ENCODE measurements at regions not wholly inside any gene's neighbourhood (a gene's known extent, or its start where the extent isn't known, plus 50 kb on each side); places are given as distances from the start of the nearest gene placed in this dataset.
"Not testable (repeated sequence)": the region's sequence is repeated elsewhere in the genome, so short reads cannot be mapped to it uniquely, and the experiment has no call there.

DNA sequence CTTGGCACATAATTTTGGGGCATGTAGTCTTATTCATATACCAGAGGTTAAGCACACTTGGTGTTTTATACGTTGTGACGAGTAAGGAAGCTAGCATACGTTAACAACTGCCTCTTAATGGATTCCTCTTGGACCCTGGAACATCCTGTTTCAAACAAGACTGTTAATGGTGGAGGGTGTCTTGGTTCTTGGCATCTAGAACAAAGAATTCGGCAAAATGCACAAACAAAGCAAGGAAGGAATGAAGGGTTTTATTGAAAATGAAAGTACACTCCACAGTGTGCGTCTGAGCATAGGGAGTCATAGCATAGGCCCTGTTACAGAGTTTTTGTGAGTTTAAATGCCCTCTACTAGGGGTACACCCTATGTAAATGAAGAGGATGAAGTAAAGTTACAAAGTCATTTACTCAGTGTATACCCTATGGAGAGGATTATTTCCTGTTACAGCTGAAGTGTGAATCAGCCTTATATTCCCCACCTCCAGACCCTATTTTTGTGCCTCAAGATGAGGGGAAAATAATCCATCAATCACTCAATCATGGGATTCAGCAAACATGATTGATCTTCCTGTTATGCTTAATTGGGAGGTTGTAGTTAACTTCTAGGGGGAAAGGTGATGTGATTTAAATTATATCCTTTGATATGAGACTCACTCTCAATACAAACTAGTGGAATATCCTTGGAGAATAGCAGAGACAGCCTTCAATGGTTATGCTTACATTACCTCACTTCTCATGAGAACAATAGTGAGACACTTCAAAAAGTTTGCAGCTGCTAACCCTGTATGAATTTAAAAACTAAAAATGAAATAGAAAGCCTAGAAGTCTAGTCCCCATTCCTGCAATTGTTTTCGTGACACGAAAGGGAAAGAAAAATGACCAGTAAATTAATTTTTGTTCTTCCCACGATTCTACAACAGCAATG lies 84.9 kb upstream of the MYO10 start:
- Histone ChIP-seq H3K36me3 (ENCODE audit: insufficient read depth in 1 of 2, low read depth in 1 of 2) (no peaks in the 10 kb centered on the region), H3K27me3 (ENCODE audit: insufficient read depth in 3 of 3, low read length in 2 of 3) (no peaks in the 10 kb centered on the region), H3K4me3 (no peak overlapping the region), H3K9me3 (no peaks in the 10 kb centered on the region), H3K4me1 (no peaks in the 10 kb centered on the region), H3K27ac (peak overlapping the region; percentile 27)
- intact Hi-C loops (cut with DNase I): no loop called here
- 64 to 70% (median 67%) methylated on average over 8 of the region's 8 CpGs for WGBS, 3 donors
- no peak for DNase-seq
- TF ChIP-seq, protein P1, sequence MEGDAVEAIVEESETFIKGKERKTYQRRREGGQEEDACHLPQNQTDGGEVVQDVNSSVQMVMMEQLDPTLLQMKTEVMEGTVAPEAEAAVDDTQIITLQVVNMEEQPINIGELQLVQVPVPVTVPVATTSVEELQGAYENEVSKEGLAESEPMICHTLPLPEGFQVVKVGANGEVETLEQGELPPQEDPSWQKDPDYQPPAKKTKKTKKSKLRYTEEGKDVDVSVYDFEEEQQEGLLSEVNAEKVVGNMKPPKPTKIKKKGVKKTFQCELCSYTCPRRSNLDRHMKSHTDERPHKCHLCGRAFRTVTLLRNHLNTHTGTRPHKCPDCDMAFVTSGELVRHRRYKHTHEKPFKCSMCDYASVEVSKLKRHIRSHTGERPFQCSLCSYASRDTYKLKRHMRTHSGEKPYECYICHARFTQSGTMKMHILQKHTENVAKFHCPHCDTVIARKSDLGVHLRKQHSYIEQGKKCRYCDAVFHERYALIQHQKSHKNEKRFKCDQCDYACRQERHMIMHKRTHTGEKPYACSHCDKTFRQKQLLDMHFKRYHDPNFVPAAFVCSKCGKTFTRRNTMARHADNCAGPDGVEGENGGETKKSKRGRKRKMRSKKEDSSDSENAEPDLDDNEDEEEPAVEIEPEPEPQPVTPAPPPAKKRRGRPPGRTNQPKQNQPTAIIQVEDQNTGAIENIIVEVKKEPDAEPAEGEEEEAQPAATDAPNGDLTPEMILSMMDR (IDR thresholded peaks at IDR 0.05): no peak
- no peak for ATAC-seq

DNA sequence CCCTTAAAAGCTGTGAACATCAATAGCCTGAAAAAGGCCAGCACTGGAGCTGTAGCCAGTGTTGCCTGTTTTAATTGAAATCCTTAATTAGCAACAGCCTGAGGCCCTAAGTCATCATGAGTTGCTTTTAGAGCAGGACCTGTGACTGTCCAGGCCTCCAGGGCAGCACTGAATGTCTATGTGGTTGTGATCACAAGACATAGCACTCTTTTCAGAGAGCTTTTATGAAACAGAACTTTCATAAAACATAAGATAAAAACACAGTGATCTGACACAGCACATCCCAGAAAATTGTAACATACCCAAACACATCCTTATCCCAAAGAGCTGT lies 85.5 kb upstream of the MYO10 start:
- H3K9me3 ChIP-seq: no peaks in the 10 kb centered on the region
- ATAC-seq (no peak), DNase-seq (no peak)
- H3K27me3 ChIP-seq (ENCODE audit: insufficient read depth in 3 of 3, low read length in 2 of 3): no peaks in the 10 kb centered on the region
- intact Hi-C loops (cut with DNase I): no loop called here
- TF ChIP-seq, protein P1 (IDR thresholded peaks at IDR 0.05): no peak
- H3K4me3 ChIP-seq: no peak overlapping the region
- peak overlapping the region; percentile 27 for H3K27ac ChIP-seq
- no peaks in the 10 kb centered on the region for H3K36me3 ChIP-seq (ENCODE audit: insufficient read depth in 1 of 2, low read depth in 1 of 2)
- no peaks in the 10 kb centered on the region for H3K4me1 ChIP-seq

DNA sequence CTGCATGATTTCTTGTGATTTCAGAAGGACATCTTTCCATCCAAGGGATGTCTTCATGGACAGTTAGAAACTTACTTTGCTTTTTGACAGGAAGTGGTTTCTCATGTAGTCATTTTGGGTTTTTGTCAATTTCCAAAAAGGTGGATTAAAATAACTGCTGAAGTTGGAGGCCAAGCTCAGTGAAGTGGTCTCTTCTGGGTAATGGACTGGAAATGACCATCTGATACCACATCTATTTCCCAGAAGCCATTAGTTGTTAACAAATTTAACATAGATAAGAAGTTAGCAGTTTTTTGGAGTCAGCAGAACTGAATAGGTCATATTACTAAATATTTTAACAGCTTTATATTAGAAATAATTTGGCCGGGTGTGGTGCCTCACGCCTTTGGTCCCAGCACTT lies 86.2 kb upstream of the MYO10 start:
- Histone ChIP-seq H3K27me3 (ENCODE audit: insufficient read depth in 3 of 3, low read length in 2 of 3) (no peaks in the 10 kb centered on the region), H3K4me1 (no peaks in the 10 kb centered on the region), H3K27ac (no peak overlapping the region), H3K4me3 (no peak overlapping the region), H3K36me3 (ENCODE audit: insufficient read depth in 1 of 2, low read depth in 1 of 2) (no peaks in the 10 kb centered on the region), H3K9me3 (no peaks in the 10 kb centered on the region)
- TF ChIP-seq, protein P1 (IDR thresholded peaks at IDR 0.05): no peak
- ATAC-seq (no peak), DNase-seq (no peak)
- whole genome bisulfite sequencing, 3 donors: 92 to 99% (median 98%) methylated on average over 2 of the region's 2 CpGs
- intact Hi-C loops (cut with DNase I): no loop called here

DNA sequence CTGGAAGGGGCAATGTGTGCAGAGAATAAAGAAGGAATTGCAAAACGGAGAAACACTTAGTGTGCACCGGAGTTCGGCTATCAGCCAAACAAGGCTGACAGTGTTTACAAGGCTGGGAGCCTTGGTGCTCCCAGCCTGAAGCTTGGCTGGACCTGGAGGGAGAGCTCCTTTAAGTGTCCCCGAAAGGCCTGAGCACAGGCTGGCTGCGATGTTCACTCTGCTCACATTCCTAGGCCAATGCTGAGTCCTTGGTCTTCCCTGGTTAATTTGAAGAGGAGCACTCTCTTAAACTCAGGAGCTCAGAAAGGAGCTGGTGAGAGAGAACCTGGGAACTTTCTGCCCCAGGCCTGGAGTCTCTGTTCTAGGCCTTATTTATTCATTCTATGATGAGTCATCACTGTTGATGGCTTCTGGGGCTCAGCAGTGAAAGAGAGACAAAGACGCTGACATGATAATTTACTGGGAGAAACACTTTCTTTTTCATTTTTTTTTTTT lies 88.6 kb upstream of the MYO10 start:
- Histone ChIP-seq H3K27ac (no peak overlapping the region), H3K27me3 (ENCODE audit: insufficient read depth in 3 of 3, low read length in 2 of 3) (no peaks in the 10 kb centered on the region), H3K9me3 (no peaks in the 10 kb centered on the region), H3K4me3 (no peak overlapping the region), H3K36me3 (ENCODE audit: insufficient read depth in 1 of 2, low read depth in 1 of 2) (no peaks in the 10 kb centered on the region), H3K4me1 (no peaks in the 10 kb centered on the region)
- whole genome bisulfite sequencing, 3 donors: 69 to 79% (median 73%) methylated on average over 6 of the region's 6 CpGs
- TF ChIP-seq, protein P1 (IDR thresholded peaks at IDR 0.05): no peak
- DNase-seq (no peak), ATAC-seq (no peak)
- intact Hi-C loops (cut with DNase I): no loop called here

DNA sequence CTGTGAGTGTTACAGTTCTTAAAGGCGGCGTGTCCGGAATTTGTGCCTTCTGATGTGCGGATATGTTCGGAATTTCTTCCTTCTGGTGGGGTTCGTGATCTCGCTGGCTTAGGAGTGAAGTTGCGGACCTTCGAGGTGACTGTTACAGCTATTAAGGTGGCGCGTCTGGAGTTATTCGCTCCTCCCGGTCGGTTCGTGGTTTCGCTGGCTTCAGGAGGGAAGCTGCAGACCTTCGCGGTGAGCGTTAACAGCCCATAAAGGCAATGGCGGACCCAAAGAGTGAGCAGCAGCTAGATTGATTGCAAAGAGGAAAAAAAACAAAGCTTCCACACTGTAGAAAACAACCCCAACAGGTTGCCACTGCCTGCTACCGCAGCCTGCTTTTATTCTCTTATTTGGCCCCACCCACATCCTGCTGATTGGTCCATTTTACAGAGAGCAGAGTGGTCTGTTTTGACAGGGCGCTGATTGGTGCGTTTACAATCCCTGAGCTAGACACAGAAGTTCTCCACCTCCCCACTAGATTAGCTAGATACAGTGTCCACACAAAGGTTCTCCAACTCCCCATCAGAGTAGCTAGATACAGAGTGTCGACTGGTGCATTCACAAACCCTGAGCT lies 95.7 kb upstream of the MYO10 start:
- H3K27ac ChIP-seq; DNase-seq; H3K4me1 ChIP-seq; H3K27me3 ChIP-seq (ENCODE audit: insufficient read depth in 3 of 3, low read length in 2 of 3); H3K9me3 ChIP-seq; ATAC-seq; H3K4me3 ChIP-seq; intact Hi-C loops (cut with DNase I); H3K36me3 ChIP-seq (ENCODE audit: insufficient read depth in 1 of 2, low read depth in 1 of 2): not testable (repeated sequence)
- WGBS, 3 donors: 92 to 93% (median 92%) methylated on average over 24 of the region's 24 CpGs

DNA sequence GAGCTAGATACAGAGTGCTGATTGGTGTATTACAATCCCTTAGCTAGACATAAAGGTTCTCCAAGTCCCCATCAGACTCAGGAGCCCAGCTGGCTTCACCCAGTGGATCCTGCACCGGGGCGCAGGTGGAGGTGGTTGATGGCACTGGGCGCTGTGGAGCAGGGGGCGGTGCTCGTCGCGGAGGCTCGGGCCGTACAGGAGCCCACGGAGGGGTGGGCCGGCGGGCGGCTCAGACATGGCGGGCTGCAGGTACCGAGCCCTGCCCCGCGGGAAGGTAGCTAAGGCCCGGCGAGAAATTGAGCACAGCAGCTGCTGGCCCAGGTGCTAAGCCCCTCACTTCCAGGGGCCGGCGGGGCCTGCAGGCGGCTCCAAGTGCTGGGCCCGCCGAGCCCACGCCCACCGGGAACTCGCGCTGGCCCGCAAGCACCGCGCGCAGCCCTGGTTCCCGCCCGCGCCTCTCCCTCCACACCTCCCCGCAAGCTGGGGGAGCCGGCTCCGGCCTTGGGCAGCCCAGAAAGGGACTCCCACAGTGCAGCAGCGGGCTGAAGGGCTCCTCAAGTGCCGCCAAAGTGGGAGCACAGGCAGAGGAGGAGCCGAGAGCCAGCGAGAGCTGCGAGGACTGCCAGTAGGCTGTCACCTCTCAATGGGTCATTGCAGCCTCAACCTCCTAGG lies 96.4 kb upstream of the MYO10 start:
- H3K36me3 ChIP-seq (ENCODE audit: insufficient read depth in 1 of 2, low read depth in 1 of 2); ATAC-seq; intact Hi-C loops (cut with DNase I); H3K4me3 ChIP-seq; H3K27me3 ChIP-seq (ENCODE audit: insufficient read depth in 3 of 3, low read length in 2 of 3); H3K9me3 ChIP-seq; H3K4me1 ChIP-seq; H3K27ac ChIP-seq; DNase-seq: not testable (repeated sequence)
- whole genome bisulfite sequencing, 3 donors: 93 to 95% (median 94%) methylated on average over 21 to 43 of the region's 43 CpGs

DNA sequence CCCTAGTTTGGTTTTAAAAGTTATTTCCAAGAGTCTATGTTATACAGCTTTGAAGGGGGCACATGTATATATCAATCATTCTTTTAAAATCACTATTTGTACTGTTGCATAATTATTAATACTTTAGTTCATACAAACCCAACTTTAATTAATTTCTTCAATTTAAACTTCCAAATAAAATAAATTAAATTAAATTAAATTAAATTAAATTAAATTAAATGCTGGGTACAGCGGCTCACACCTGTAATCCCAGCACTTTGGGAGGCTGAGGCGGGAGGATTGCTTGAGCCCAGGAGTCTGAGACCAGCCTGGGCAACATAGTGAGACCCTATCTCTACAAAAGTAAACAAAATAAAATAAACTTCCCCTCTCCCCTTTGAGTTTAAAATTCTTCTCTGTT lies 98.9 kb upstream of the MYO10 start:
- H3K36me3 ChIP-seq (ENCODE audit: insufficient read depth in 1 of 2, low read depth in 1 of 2); DNase-seq; ATAC-seq; H3K9me3 ChIP-seq; H3K27me3 ChIP-seq (ENCODE audit: insufficient read depth in 3 of 3, low read length in 2 of 3); H3K27ac ChIP-seq; intact Hi-C loops (cut with DNase I); H3K4me1 ChIP-seq; H3K4me3 ChIP-seq: not testable (repeated sequence)
- WGBS, 3 donors: 95 to 98% (median 97%) methylated on average over 2 of the region's 2 CpGs
